Uterus (tissue), 2 donors: ENCODE measurements at regions not wholly inside any gene's neighbourhood (a gene's known extent, or its start where the extent isn't known, plus 50 kb on each side); places are given as distances from the start of the nearest gene placed in this dataset.

Experiments
- POLR2A ChIP-seq, 2 donors: fragments of 450-650 bp; IDR thresholded peaks; one replicate each; pipeline ENCODE4 v1.6.1; 2016; ENCODE audit warnings: antibody characterized with exemption in 2 of 2, mild to moderate bottlenecking in 1 of 2, moderate library complexity in 1 of 2
- TF ChIP-seq, protein P1 (sequence below), 4 experiments: fragments of 200-600 bp in 2 of 4; fragments of 450-650 bp in 2 of 4; sonication (generic) in 2 of 4; IDR thresholded peaks; one replicate each; pipeline ENCODE4 v1.5.1; 2016 to 2019; ENCODE audit warnings: antibody characterized with exemption in 4 of 4, mild to moderate bottlenecking in 2 of 4, moderate library complexity in 1 of 4

DNA sequence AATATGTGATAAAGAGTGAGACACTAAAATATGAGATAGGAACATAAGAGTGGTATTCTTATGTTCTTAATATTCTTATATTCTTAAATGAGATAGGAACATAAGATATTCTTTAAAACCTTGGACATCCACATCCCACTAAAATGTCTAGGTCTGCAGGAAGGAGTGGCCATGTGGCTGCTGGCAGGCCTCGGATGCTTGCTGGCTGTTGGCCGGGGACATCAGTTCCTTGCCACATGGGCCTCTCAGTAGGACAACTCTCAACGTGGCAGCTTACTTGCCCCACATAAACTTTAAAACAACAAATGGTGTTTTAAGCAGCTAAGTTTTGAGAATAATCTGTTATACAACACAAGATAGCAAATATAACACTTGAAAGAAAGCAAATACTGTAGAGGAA, 240.1 kb downstream of the CASP12 start:
- TF ChIP-seq, protein P1, sequence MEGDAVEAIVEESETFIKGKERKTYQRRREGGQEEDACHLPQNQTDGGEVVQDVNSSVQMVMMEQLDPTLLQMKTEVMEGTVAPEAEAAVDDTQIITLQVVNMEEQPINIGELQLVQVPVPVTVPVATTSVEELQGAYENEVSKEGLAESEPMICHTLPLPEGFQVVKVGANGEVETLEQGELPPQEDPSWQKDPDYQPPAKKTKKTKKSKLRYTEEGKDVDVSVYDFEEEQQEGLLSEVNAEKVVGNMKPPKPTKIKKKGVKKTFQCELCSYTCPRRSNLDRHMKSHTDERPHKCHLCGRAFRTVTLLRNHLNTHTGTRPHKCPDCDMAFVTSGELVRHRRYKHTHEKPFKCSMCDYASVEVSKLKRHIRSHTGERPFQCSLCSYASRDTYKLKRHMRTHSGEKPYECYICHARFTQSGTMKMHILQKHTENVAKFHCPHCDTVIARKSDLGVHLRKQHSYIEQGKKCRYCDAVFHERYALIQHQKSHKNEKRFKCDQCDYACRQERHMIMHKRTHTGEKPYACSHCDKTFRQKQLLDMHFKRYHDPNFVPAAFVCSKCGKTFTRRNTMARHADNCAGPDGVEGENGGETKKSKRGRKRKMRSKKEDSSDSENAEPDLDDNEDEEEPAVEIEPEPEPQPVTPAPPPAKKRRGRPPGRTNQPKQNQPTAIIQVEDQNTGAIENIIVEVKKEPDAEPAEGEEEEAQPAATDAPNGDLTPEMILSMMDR (IDR thresholded peaks at IDR 0.05), result no peak
- TF ChIP-seq POLR2A (IDR thresholded peaks at IDR 0.05), result no peak
